ENCODE measurements at regions not wholly inside any gene's neighbourhood (a gene's known extent, or its start where the extent isn't known, plus 50 kb on each side); places are given as distances from the start of the nearest gene placed in this dataset.

GRCh38 chr10:61142987-61143386 is 199.0 kb upstream of the RHOBTB1 start:
- no peak for TF ChIP-seq CTCF (IDR thresholded peaks at IDR 0.05)
- TF ChIP-seq POLR2AphosphoS5 (IDR thresholded peaks at IDR 0.05): no peak
- TF ChIP-seq POLR2A (IDR thresholded peaks at IDR 0.05): no peak

All from breast epithelium (tissue), 3 donors.